ENCODE measurements at regions not wholly inside any gene's neighbourhood (a gene's known extent, or its start where the extent isn't known, plus 50 kb on each side); places are given as distances from the start of the nearest gene placed in this dataset.

- no peak for TF ChIP-seq EZH2 (IDR thresholded peaks at IDR 0.05; ENCODE audit: low read depth, unreplicated experiment)
- TF ChIP-seq CTCF (conservative IDR thresholded peaks at IDR 0.05; ENCODE audit: low read depth in 2 of 2): no peak
- TF ChIP-seq POLR2AphosphoS5 (IDR thresholded peaks at IDR 0.05; ENCODE audit: low read depth): no peak
- no peak for TF ChIP-seq EZH2phosphoT487 (IDR thresholded peaks at IDR 0.05; ENCODE audit: unreplicated experiment)
- TF ChIP-seq ZNF331 (CRISPR knock-in tag; IDR thresholded peaks at IDR 0.05; ENCODE audit: low read depth): no peak
- TF ChIP-seq STAT1 (IDR thresholded peaks at IDR 0.05; ENCODE audit: unreplicated experiment): no peak
- no peak for TF ChIP-seq REST (IDR thresholded peaks at IDR 0.05; ENCODE audit: unreplicated experiment)
- TF ChIP-seq CREB1 (CRISPR knock-in tag; IDR thresholded peaks at IDR 0.05; ENCODE audit: low read depth): no peak
- no peak for TF ChIP-seq ZNF462 (CRISPR knock-in tag; IDR thresholded peaks at IDR 0.05)
- TF ChIP-seq ETS1 (IDR thresholded peaks at IDR 0.05): no peak
- TF ChIP-seq JUNB (IDR thresholded peaks at IDR 0.05; ENCODE audit: unreplicated experiment): no peak
- no peak for TF ChIP-seq ZNF114 (CRISPR knock-in tag; IDR thresholded peaks at IDR 0.05)
- TF ChIP-seq NANOG (IDR thresholded peaks at IDR 0.05; ENCODE audit: borderline replicate concordance): no peak
Measured at GRCh38 chr2:196291426-196291825, 120.0 kb upstream of the STK17B start.

All from GM23338 (cell line).